Activated naive CD4-positive, alpha-beta T cell treated with anti-CD3 and anti-CD28 coated beads, Interleukin-2, amount 50 U/mL, for 16 hours (primary cell): ENCODE measurements at regions not wholly inside any gene's neighbourhood (a gene's known extent, or its start where the extent isn't known, plus 50 kb on each side); places are given as distances from the start of the nearest gene placed in this dataset.

Experiments used
- DNase-seq: peaks from one replicate; pipeline ENCODE4 v3.0.0-alpha.2; 2020

DNA sequence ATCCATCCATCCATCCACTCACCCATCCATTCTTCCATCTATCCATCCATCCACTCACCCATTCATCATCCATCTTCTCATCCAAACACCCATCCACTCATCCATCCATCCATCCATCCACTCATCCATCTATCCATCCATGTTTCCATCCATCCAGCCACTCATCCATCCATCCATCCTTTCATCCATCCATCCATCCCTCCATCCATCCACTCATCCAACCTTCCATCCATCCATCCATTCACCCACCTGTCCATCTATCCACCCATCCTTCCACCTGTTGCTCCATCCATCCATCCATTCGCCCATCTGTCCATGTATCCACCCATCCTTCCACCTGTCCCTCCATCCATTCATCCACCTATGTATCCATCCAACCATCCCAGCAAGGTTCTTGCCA lies 378.4 kb upstream of the PFKP start:
- no peak for DNase-seq

DNA sequence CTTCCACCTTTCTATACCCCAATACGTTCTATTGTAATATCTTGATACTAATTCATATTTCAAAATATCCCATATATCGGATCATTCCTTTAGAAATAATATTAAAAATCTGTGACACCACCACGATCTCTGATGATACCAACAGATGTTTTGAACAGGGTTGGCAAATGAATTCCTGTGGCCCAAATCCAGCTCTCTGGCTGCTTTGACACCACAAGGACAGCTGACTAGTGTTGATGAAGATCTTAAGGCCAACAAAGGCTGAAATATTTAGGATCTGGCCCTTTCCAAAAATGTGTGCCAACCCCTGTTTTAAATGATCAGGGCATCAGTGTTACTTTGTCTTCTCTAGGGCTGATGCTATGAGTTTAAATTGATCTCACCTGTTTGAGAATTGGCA lies 380.7 kb upstream of the PFKP start:
- DNase-seq, result no peak

DNA sequence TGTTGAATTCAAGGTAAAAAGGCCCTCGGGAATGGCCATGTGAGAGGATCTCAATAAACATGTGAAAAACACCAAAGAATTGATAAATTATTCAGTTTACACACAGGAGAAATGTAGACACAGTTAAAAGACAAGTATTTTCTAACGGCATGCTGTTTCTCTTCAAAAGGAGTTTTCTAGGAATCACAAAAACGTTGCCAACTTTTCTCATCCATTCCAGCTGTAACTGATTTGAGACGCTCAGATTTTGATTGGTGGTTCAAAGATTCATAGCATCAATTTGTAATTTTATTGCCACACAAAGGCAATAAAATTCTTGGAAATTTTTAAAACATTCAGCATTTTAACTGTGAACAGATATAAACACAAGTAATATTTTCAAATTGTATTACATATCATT lies 384.9 kb upstream of the PFKP start:
- no peak for DNase-seq

DNA sequence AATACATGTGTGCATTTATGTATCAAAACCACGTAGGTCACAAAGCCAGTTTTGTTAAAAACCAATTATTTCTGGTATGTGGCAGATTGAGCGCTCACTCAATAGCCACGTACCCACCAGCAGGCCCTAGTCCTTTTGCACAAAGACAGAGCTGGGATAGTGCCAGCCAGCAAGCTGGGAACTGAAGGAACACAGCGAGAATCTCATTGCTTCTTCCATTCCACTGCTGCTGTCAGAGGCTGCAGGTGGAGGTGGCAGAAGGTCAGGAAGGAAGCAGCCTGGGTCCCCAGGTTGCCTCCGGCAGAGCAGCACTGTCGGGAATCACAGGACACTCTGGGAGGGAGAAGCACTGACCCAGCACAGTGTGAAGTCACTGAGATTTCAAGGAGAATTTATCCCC lies 385.5 kb upstream of the PFKP start:
- DNase-seq, result no peak

DNA sequence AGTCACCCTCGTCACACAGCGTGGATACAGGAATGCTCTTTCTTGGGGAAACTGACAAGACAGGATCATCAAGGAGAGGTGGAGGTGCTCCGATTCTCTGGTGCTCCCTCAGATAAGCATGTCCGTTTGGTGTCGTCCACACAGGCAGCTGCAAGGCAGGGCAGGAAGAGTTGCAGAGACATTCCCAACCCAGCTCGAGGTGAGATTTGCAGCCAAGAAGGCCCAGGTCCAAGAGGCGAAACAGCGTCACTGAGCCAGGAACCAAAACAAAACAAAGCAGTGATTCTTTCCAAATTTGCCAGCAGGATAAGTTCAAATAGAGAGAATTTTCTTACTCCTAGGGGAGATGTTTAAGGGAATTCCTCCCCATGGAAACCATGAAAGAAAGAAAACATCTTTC lies 386.5 kb upstream of the PFKP start:
- no peak for DNase-seq

DNA sequence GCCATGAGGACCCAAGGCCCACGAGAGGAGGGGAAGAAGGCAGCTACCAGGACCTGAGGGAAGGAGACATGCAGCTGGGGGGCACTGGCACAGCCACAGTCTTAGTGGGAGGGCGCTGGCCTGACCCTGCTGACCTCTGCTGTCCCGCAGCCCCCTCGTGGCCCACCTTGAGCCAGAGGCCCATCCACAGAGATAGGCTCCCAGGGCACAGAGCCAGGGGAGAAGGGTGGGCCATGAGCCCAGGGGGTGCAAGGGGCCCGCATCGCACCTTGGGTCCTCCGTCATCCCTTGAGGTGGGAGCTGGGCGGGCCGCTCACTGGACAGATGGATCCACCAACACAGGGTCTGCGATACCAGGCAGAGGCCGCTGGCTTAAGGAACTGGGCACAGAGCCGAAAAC lies 387.7 kb upstream of the PFKP start:
- no peak for DNase-seq

DNA sequence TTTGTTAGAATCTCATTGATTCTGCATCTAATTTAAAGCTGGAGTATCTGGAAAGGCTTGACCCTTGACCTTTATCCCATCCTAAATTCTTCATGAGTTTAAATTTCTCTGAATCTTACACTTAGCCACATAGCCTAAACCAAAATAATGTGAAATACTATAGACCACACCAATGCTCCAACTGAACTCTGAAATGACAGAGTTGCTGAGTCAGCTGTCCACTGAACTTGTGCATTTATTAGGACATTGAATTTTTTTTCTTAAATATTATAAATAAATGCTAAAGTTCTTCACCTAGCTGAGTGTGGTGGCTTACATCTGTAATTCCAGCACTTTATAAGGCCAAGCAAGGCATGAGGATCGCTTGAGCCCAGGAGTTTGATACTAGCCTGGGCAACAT lies 390.9 kb upstream of the PFKP start:
- DNase-seq, result no peak

DNA sequence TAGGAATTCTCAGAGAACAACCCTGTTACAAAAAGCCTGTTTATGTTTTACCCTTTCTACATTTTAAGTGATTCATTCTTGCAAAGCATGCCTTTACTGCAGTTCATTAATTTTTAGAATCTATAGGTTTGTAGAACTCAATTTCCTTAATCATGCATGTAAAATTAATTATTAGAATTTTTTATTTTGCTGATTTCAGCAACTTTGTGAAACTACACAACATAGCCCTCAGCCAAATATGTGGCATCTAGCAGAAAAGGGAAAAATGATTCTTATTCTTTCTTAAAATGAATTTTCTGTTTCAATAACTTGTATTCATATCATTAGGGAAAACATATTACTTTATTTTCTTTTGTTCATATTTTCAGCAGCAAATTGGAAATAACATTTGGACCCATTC lies 392.9 kb upstream of the PFKP start:
- no peak for DNase-seq

DNA sequence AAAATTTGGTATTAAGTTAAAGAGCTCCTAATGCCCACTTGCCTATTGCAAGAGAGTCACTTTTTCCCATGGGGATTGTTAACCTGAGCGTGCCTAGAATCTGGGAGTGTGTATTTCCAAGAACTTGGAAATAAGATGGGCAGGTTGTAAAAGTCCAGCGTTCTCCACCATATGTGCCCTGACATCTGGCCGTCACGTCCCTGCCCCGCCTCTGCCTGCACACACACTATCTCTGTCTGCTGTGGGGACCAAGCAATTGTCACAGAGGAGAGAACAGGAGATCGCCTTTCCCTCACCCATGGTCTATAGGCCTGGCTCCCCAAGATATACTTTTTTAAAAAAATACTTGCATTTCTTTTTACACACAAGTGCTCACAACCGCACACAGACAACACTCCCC lies 396.5 kb upstream of the PFKP start:
- no peak for DNase-seq

DNA sequence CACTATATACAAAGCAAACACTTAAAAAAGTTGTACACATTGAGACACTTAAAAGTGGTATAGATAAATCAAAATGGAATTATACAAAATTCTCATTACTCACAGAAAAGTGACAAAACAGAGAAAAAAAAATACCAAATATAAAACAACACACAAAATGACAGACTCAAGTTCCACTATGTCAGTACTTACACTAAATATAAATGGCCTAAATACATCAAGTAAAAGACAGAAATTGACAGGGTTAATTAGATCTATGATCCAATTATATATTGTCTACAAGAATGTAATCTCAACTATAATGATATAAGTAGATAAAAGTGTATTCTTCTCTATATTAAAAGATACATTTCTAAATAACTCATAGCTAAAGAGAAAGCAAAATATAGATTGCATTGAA lies 401.6 kb upstream of the PFKP start:
- no peak for DNase-seq

DNA sequence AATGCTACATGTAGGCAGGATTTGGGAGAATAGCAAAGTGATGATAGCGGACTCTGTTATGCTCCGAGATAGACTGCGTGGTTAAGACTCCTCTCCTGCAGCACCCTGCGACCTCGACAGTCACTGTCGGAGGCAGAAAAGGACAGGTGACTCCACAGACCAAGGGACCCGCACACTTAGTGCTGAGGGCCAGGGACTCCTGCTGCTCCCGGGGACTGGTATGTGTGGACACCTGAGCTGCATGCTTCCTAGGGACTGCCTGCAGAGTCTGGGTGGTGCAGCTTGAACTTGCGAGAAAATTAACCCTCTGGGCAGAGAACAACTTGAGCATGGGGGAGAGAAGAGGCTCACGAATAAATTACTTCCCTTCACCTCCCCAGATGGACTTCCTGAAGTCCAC lies 407.1 kb upstream of the PFKP start:
- DNase-seq, result no peak

DNA sequence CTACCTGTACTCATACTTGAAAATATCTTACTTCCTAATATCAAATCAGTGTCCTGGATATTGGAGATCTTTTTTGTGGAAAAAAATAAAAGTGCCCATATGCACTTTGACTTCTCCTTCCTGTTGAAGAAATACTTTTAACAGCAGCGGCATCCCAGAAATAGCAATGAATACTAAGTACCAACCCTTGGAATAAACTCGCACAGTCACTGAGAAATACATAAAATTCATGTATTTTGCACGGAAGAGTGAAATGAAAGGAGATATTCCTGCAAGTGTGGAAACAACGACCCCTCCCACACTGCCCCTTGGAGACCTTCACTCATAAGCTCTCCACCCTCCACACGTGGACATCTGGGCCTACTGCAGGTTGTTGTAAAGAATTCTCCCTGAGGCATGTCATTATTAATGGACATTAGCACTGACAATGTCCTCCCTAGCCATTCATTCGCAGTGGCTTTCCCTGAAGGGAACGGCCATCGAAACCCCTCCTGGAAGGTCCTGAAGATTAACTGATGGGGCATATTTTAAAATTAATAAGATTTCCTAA lies 407.6 kb upstream of the PFKP start:
- DNase-seq, result no peak

DNA sequence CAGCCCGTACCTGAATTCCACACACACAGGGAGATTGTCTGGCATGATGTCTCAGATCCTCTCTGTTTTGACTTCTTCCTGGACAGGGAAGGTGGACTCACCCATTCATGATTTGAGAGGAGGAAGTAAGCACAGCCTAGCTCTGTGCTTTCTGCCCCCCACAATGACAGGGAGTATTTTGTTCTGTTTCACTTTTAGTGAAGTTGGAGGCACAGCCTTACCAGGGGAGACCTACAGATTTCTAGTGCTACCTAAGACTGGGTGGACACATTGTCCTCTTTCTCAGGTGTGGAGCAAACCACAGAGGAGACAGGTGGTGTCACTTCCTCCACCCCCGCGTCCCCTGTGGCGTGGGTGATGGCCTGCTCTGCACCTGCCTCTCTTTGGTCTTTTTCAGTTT lies 408.6 kb upstream of the PFKP start:
- no peak for DNase-seq

DNA sequence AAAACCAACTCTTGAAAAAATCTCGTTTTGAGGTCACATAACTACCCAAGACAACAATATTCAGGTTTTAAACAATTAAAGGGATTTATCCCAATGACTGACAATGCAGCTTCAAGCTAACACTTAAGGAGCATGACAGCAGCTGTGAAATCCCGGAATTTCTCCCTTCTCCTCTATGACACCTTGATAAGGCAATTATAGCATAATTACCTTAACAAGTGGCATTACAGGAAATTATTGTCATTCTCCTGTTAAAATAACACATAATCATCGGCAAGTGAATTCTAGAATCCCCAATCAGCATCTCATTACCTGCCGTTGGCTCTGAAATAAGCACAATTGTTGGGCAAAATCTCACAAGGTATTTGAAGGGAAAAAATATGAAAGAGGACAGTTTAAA lies 417.0 kb upstream of the PFKP start:
- no peak for DNase-seq

DNA sequence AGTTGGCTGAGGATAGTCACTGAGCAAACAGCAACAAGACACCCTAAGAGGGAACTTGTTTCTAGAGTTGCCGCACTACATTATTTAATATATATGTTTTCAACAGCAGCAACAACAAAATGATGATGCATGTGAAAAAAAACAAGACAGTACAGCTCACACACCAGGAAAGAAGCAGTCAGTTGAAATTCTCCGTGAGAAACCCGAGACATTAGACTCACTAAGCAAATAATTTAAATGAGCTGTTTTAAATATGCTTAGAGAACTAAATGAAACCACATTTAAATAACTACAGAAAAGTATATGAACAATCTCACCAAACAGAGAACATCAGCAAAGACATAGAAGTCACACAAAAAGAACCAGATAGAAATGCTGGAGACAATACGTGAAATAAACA lies 426.3 kb upstream of the PFKP start:
- DNase-seq, result no peak

DNA sequence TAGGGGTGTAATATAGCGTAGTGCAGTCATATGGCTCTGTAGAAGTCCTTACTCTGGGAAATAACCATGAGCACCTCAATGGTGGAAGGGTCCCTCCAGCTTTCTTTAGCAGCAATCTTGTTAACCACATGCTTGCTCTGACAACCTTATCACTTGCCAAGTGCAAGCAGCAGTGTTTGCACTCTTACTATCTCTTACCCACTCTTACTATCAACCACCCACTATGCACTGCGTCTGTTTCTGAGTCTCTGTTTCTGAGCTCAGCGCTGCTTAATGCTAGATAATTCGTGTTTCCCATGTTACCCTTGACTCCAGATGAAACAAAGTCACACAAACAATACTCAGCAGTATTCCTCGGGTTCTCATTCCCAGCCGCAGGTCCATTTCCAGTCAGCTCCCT lies 433.7 kb upstream of the PFKP start:
- no peak for DNase-seq

DNA sequence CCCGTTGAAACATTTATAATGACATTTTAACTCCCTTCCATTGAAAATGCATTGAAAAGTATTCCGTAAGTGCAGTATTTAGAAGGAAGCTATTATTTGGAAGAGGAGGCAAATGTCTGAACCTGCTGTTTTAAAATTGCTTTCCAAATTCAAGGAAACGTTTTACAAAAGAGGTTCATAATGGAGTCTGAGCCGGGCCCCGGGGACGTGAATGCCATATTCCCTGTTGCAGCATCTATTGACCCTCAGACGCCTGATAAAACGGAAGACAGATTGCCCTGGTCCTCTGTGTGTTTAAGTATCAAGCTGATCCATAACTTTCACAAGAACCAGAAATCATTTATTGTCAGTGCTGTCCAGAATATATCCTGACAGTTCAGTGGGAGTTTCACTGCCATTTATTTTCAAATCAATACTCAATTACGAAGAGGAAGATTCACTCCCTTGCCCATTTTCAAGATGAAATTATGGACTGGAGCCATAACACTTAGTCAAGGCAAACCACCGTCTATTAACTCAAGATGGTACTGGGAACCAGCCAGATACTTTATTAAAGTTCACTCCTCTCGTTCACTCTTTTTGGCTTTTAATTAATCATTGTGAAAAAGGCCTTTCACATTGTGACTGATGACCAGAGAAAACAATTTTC lies 435.7 kb upstream of the PFKP start:
- DNase-seq, result no peak

DNA sequence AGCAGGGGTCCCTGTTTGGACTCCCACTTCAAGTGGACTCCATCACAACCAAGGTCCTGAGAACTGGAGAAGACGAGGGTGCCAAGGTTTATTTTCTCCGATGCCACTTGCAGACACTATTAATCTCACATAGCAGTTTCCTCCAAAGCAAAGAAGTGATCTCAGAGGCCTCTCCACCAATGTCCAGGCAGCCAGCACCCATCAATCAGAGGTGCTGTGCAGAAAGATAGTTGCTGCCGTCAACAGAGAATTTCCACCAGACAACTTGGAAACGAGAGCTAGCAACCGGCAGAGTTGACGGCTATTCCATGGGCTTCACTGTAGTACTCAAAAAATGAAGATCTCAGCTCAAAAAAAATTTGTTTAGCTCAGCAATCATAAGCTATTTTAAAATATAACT lies 438.6 kb upstream of the PFKP start:
- no peak for DNase-seq

DNA sequence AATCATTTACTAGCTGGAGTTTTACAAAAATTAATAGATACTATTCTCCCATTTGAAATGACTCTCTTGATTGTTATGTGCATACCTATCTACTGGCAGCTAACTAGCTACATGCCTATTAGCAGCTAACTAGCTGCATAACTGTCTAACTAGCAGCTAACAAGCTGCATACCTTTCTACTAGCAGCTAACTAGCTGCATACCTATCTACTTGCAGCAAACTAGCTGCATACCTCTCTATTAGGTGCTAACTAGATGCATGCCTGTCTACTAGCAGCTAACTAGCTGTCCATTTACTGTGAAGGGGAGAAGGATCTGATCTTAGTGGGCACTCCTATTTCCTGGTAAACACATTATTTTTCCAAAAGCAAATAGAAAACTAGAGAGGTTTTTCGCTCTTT lies 439.4 kb upstream of the PFKP start:
- DNase-seq, result no peak

DNA sequence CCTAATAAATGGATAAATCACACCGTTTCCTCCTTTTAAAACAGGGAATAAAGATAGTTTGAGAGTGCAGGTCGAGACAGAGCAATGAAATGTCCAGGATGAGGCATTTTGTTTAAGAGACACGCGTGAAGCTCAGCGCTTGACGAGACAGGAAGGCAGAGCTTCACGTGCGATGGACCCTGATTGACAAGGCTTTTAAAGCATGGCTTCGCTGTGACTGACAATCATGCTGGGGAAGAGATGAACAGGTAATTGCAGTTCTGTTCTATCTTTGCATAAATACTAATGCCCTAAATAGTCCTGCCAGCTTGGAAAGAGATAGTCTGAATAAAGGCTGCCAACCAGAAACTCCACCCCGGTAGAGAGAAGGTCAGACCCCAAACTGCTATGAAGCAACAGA lies 442.3 kb upstream of the PFKP start:
- DNase-seq, result no peak

DNA sequence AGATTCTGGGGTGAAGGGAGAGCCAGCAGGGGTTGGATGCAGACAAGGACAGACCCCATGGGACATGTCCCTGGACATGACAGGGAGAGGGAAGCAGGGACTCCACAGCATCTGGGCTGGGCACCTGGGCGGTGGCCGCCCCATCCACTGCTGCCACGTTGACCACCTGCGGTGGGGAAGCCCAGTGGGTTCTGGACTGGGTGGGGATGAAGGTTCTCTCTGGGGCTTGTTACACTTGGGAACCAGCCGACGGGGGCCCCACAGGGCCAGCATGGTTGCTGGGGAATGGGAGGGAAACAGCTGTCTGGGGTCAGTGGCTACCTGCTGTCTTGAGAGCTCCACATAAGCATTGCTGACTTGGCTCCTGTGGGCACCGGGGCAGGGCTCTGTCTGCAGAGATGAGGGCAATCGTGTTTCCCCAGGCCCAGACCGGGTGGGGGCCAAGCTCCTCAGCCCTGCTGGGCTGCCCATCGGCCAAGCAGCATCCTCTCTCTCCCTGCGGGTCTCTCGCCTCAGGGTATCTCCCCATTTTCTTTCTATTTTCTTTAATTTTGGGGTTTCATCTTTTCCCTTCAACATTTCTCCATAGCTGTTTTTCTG lies 443.6 kb upstream of the PFKP start:
- no peak for DNase-seq

DNA sequence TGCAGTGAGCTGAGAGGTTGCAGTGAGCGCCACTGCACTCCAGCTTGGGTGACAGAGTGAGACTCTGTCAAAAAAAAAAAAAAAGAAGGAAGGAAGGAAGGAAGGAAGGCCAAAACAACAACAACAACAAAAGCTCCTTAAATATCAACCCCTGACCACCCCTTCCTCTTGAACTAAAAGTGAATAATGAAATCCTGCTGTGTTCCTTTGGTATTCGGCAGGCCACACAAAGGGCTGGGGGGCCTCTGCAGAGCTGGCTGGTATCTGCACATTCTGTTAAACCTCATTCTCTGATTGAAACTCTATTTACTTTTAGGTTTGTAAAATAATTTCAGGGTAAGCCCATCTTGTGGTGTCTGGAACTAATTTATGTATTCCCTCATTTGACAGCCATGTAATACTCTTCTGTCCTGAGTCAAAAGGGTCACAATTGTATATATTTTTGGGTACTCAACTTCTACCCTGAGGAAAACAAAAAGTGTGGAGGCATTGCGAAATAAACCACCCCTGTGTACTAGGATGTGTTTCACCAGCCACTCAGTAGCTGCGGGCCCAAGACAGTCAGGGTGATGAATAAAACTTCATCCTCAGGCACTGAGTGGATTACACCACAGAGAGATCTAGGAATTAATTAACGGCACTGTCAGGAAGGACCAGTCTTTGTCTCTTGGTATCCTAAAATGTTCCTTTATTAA lies 446.4 kb upstream of the PFKP start:
- no peak for DNase-seq

DNA sequence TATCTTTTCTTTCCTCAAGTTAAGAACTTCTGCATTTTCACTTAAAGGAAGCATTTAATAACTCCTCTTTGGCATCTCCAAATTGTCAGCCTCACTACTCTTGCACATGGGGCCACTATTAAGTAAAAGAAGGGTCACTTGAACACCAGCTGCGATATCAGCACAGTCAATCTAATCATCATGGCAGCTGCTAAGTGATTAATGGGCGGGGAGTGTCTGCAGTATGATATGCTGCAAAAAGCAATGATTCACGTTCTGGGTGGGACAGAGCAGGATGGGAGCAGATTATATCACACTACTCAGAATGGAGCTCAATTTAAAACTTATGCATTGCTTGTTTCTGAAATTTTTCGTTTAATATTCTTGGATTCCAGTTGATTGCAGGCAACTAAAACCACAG lies 447.4 kb upstream of the PFKP start:
- no peak for DNase-seq

DNA sequence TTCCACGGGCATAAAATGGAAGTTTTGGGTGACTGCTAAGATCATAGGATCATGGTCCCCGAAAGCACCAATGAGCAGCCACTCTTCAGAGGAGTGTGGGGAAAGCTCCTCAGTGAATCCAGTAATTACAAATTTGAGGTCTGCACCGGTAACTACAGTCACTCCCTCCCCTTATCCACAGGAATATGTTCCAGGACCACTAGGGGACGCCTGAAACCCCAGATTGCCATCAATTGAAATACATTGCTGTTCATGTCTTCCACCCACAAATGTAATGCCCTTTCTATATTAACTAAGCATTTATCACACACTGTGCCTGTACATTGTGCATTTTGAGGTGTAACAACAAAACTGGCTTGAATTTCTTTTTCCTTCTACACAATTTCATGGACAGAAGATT lies 447.9 kb upstream of the PFKP start:
- no peak for DNase-seq

DNA sequence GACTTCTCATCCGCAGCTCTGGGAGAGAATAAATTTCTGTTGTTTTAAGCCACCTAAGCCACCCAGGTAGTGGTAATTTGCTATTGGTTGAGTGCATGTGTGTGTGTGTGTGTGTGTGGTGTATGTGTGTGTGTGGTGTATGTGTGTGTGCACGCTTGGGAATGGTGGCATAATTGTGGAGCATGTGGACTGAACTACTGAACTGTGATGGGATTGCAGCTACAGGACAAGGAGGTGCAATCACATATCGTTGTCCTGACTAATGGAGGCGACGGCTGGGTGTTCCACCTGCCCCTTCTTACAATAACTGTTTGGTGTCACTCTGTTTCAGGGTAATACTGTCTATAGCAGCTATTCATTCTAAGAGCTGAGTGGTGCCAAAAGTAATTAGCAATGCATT lies 448.7 kb upstream of the PFKP start:
- no peak for DNase-seq
